GM23248 (cell line): ENCODE measurements at regions not wholly inside any gene's neighbourhood (a gene's known extent, or its start where the extent isn't known, plus 50 kb on each side); places are given as distances from the start of the nearest gene placed in this dataset.

ENCODE experiments used
- DNase-seq: peaks from one replicate; pipeline ENCODE4 v3.0.0-alpha.2; 2015
- H2AFZ ChIP-seq: fragments of 200-600 bp; sonication (generic); 2 replicates; pipeline ENCODE4 v1.6.1; 2016; ENCODE audit warnings: antibody characterized with exemption
- H3F3A ChIP-seq: fragments of 200-600 bp; sonication (generic); 2 replicates; pipeline ENCODE4 v1.6.1; 2016; ENCODE audit warnings: mild to moderate bottlenecking, antibody characterized with exemption, mixed run types; ENCODE audit not compliant: insufficient read depth
- H3K27ac ChIP-seq: fragments of 200-600 bp; sonication (generic); 2 replicates; pipeline ENCODE4 v1.5.1; 2016; ENCODE audit warnings: mild to moderate bottlenecking
- H3K27me3 ChIP-seq: fragments of 200-600 bp; sonication (generic); replicated peaks from 2 replicates; pipeline ENCODE4 v1.6.1; 2016; ENCODE audit warnings: mild to moderate bottlenecking; ENCODE audit not compliant: insufficient read depth
- H3K36me3 ChIP-seq: fragments of 200-600 bp; sonication (generic); 2 replicates; pipeline ENCODE4 v1.6.1; 2016; ENCODE audit warnings: low read depth, mild to moderate bottlenecking
- H3K4me1 ChIP-seq: fragments of 200-600 bp; sonication (generic); 2 replicates; pipeline ENCODE4 v1.6.1; 2016; ENCODE audit warnings: mild to moderate bottlenecking; ENCODE audit not compliant: insufficient read depth
- H3K4me2 ChIP-seq: fragments of 200-600 bp; sonication (generic); one replicate; pipeline ENCODE4 v1.6.1; 2016; ENCODE audit warnings: mild to moderate bottlenecking; ENCODE audit not compliant: unreplicated experiment
- H3K4me3 ChIP-seq: fragments of 200-600 bp; sonication (generic); 2 replicates; pipeline ENCODE4 v1.5.1; 2016; ENCODE audit warnings: mild to moderate bottlenecking
- H3K79me2 ChIP-seq: fragments of 200-600 bp; sonication (generic); 2 replicates; pipeline ENCODE4 v1.6.1; 2016; ENCODE audit warnings: mild to moderate bottlenecking; ENCODE audit not compliant: insufficient read depth
- H3K9ac ChIP-seq: fragments of 200-600 bp; sonication (generic); 2 replicates; pipeline ENCODE4 v1.6.1; 2016; ENCODE audit warnings: mild to moderate bottlenecking
- H3K9me2 ChIP-seq: fragments of 200-600 bp; sonication (generic); 2 replicates; pipeline ENCODE4 v1.6.1; 2016; ENCODE audit warnings: mixed run types, mild to moderate bottlenecking, moderate library complexity; ENCODE audit not compliant: insufficient read depth
- H3K9me3 ChIP-seq: fragments of 200-600 bp; sonication (generic); one replicate; pipeline ENCODE4 v1.6.1; 2017; ENCODE audit warnings: low read depth
- H4K20me1 ChIP-seq: fragments of 200-600 bp; sonication (generic); 2 replicates; pipeline ENCODE4 v1.6.0; 2016; ENCODE audit not compliant: insufficient read depth
- EZH2 ChIP-seq: fragments of 200-600 bp; sonication (generic); IDR thresholded peaks from 2 replicates; pipeline ENCODE4 v1.6.1; 2018; ENCODE audit warnings: antibody characterized with exemption, mild to moderate bottlenecking; ENCODE audit not compliant: insufficient read depth, poor library complexity, severe bottlenecking
- EZH2phosphoT487 ChIP-seq: fragments of 200-600 bp; sonication (generic); IDR thresholded peaks from 2 replicates; pipeline ENCODE4 v1.6.1; 2018; ENCODE audit warnings: antibody characterized with exemption, moderate library complexity, mild to moderate bottlenecking, low read depth; ENCODE audit not compliant: insufficient read depth
- WGBS, 2 experiments: methylation state at CpG; one replicate each; pipeline ENCODE4 v1.1.6; 2015 to 2017; ENCODE audit warnings: low lambda C conversion rate in 2 of 2, low coverage in 1 of 2; ENCODE audit errors: missing lambda C conversion rate in 2 of 2; 5-methylcytosine and 5-hydroxymethylcytosine counted together
- in situ Hi-C: fragments of 300-500 bp; cut with MboI; formaldehyde crosslinking; loops from 2 replicates; pipeline ENCODE4 v1.15.0; 2020

- Histone ChIP-seq H3K9me3 (no peaks in the 10 kb centered on the region), H3F3A (no peaks in the 10 kb centered on the region), H3K27me3 (no peaks in the 10 kb centered on the region), H3K4me3 (peak overlapping the region; percentile 16), H3K36me3 (no peaks in the 10 kb centered on the region), H4K20me1 (no peaks in the 10 kb centered on the region), H3K9ac (no peak overlapping the region), H3K4me2 (peak overlapping the region; percentile 51), H3K79me2 (no peaks in the 10 kb centered on the region), H2AFZ (peak overlapping the region; percentile 35), H3K9me2 (no peaks in the 10 kb centered on the region), H3K27ac (no peak overlapping the region), H3K4me1 (no peaks in the 10 kb centered on the region)
- 52 to 57% methylated on average over 6 of the region's 6 CpGs for WGBS, 2 experiments
- no peak for TF ChIP-seq EZH2
- no peak for TF ChIP-seq EZH2phosphoT487
- DNase-seq = peak; percentile 58
- in situ Hi-C loops = no loop called here
These were observed 674.9 kb downstream of the ZEB2 start for GRCh38 chr2:143844986-143845385.

DNA sequence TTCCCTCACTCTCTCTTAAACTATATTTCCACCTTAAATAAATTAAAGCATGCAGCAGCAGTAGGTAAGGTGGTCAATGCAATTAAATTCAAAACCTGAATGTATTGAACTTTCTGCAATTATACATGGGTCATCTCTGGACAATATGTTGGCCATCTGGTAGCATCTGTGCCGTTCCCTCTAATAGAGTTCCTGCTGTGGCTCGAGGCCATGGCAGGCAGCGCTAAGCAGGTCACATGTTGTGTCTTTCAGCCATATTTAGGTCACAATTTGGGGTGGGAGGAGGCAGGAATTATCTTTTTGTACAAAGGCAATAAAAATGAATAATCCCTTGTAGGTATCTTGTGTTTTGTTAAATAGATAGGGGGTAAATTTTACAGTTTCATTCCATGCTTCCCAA lies 676.2 kb downstream of the ZEB2 start:
- Histone ChIP-seq H3K4me2 (no peak overlapping the region), H3K79me2 (no peaks in the 10 kb centered on the region), H2AFZ (no peak overlapping the region), H3K36me3 (no peaks in the 10 kb centered on the region), H3K9me2 (no peaks in the 10 kb centered on the region), H3F3A (no peaks in the 10 kb centered on the region), H3K9ac (no peak overlapping the region), H4K20me1 (no peaks in the 10 kb centered on the region), H3K27ac (no peak overlapping the region), H3K4me1 (no peaks in the 10 kb centered on the region), H3K27me3 (no peaks in the 10 kb centered on the region), H3K4me3 (no peak overlapping the region), H3K9me3 (no peaks in the 10 kb centered on the region)
- no peak for DNase-seq
- TF ChIP-seq EZH2phosphoT487 (no peak), EZH2 (no peak)
- WGBS, 2 experiments = 78 to 82% methylated on average over 3 of the region's 3 CpGs
- in situ Hi-C loops = no loop called here

DNA sequence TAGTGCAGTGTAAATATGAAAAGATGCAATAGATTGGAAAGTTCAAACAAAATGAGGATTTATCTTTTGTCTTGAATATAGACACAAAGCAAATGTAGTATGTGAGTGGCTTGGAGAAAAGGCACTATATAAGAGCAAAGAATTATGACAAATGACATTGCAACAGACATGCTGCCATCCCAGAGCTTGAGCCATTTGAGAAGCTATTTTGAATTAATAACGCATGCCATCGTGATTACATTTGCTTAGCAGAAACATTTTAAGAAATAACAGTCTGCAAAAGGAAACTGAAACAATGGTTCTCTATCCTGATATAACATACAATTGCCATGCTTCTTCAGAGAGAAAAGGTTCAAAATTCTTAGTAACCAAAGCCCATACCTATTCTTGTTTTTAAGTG lies 677.1 kb downstream of the ZEB2 start:
- Histone ChIP-seq H3K79me2 (no peaks in the 10 kb centered on the region), H3K27me3 (no peaks in the 10 kb centered on the region), H2AFZ (peak overlapping the region; percentile 7; the same call in 1 of the 2 replicates), H3K27ac (no peak overlapping the region), H4K20me1 (no peaks in the 10 kb centered on the region), H3K36me3 (no peaks in the 10 kb centered on the region), H3K9me3 (no peaks in the 10 kb centered on the region), H3K9me2 (no peaks in the 10 kb centered on the region), H3K4me2 (peak overlapping the region; percentile 12), H3K9ac (no peak overlapping the region), H3K4me3 (no peak overlapping the region), H3F3A (no peaks in the 10 kb centered on the region), H3K4me1 (no peaks in the 10 kb centered on the region)
- in situ Hi-C loops = no loop called here
- WGBS, 2 experiments = 6 to 28% methylated on average over 2 of the region's 2 CpGs
- TF ChIP-seq EZH2phosphoT487 = no peak
- no peak for TF ChIP-seq EZH2
- peak; percentile 29 for DNase-seq

- Histone ChIP-seq H3K9me3 (no peaks in the 10 kb centered on the region), H3K27ac (no peak overlapping the region), H4K20me1 (no peaks in the 10 kb centered on the region), H3K27me3 (no peaks in the 10 kb centered on the region), H3K9me2 (no peaks in the 10 kb centered on the region), H3K79me2 (no peaks in the 10 kb centered on the region), H2AFZ (peak overlapping the region; percentile 7; the same call in 1 of the 2 replicates), H3K4me3 (no peak overlapping the region), H3K36me3 (no peaks in the 10 kb centered on the region), H3K9ac (no peak overlapping the region), H3F3A (no peaks in the 10 kb centered on the region), H3K4me1 (no peaks in the 10 kb centered on the region), H3K4me2 (no peak overlapping the region)
- in situ Hi-C loops = no loop called here
- TF ChIP-seq EZH2 = no peak
- no peak for TF ChIP-seq EZH2phosphoT487
- WGBS, 2 experiments = 45 to 51% methylated on average over 4 of the region's 4 CpGs
- peak; percentile 32 for DNase-seq
These were observed 678.0 kb downstream of the ZEB2 start for GRCh38 chr2:143841935-143842334.

DNA sequence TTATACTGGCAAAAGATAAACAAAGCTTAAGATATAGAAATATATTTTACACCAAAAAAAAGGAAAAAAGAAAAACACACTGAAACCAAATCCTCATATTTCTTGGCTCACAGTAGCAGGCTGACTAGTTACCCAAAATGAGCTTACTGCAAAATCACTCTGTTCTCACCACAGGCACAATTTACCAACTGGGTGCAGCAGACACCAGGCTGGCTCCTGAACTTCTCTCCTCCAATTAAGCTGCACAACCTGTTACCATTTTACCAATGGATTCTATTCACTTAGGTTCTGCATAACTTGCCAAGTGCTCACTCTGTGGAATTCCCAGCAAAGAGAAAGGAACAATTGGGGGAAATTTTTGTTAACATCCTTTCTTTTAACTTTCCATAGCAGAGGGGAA lies 679.3 kb downstream of the ZEB2 start:
- H3K27me3 ChIP-seq = no peaks in the 10 kb centered on the region
- H3K4me2 ChIP-seq = no peak overlapping the region
- DNase-seq = no peak
- no peaks in the 10 kb centered on the region for H3F3A ChIP-seq
- H3K9me2 ChIP-seq = no peaks in the 10 kb centered on the region
- TF ChIP-seq EZH2 = no peak
- no peak for TF ChIP-seq EZH2phosphoT487
- H3K9me3 ChIP-seq = no peaks in the 10 kb centered on the region
- H3K79me2 ChIP-seq = no peaks in the 10 kb centered on the region
- H3K27ac ChIP-seq = no peak overlapping the region
- no peak overlapping the region for H3K4me3 ChIP-seq
- in situ Hi-C loops = no loop called here
- H3K4me1 ChIP-seq = no peaks in the 10 kb centered on the region
- H3K9ac ChIP-seq = no peak overlapping the region
- H4K20me1 ChIP-seq = no peaks in the 10 kb centered on the region
- no peak overlapping the region for H2AFZ ChIP-seq
- no peaks in the 10 kb centered on the region for H3K36me3 ChIP-seq
